Islet of Langerhans (tissue), 1 donor: ENCODE measurements at regions not wholly inside any gene's neighbourhood (a gene's known extent, or its start where the extent isn't known, plus 50 kb on each side); places are given as distances from the start of the nearest gene placed in this dataset.
"Not testable (repeated sequence)": the region's sequence is repeated elsewhere in the genome, so short reads cannot be mapped to it uniquely, and the experiment has no call there.

Experiments
- FAIRE-seq: peaks from one replicate; lab custom pipeline; 2011; peaks lifted over from hg19 to GRCh38; lab: Jason Lieb, UNC

GRCh38 chr10:30763918-30764317, 134.4 kb upstream of the LYZL2 start:
- no peak for FAIRE-seq

GRCh38 chr10:30762620-30763019, 133.1 kb upstream of the LYZL2 start:
- no peak for FAIRE-seq

DNA sequence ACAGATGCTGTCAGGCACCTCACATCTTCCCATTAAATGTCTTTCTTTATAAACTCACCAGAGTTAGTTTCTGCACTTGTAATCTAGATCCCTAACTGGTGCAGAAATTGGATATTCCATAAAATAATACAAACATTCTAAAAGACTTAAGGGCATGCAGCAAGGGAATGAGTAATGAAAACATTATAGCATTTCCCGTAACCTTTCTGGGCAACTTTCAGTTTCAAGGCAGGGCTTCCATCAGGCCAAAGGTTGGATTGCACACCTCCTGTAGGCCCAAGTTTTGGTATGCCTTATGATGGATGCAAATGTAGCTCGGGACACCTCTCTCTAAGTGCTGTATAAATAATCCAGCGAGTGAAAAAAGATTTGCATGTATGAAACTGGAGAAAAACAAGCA, 129.9 kb upstream of the LYZL2 start:
- no peak for FAIRE-seq

DNA sequence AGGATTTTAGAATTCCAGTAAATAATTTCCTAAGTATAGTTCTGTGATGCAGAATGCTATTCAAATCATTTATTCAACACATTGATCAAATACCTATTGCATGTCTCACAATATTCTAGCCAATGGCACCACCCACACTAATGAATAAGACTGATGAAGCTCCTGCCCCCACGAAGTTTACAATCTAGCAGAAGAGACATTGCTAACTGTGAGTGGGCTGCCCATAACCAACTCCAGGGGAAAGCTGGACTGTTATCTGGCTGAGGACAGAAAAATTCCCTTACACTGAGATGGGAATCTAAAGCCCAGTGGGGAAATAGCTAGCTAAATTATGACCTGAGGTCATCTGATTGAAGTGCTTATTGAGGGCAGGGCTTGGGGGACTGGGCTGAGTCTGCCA, 128.8 kb upstream of the LYZL2 start:
- FAIRE-seq, result no peak

DNA sequence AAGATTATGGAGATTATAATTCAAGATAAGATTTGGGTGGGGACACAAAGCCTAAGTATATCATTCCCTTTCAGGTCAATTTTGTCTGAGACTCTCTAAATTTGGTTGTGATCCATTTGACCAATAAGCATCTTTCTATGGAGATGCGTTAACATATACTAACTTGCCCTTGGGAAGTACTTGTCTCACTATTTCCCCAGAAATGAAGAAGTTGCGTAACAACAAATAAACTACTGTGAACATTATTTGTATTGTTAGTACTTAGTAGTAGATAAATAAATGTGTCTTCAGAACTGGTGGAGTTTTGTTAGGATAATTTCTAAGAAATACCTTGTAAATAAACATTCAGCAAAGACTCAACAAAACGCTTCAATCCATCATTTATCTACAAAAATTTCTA, 127.3 kb upstream of the LYZL2 start:
- FAIRE-seq, result no peak

DNA sequence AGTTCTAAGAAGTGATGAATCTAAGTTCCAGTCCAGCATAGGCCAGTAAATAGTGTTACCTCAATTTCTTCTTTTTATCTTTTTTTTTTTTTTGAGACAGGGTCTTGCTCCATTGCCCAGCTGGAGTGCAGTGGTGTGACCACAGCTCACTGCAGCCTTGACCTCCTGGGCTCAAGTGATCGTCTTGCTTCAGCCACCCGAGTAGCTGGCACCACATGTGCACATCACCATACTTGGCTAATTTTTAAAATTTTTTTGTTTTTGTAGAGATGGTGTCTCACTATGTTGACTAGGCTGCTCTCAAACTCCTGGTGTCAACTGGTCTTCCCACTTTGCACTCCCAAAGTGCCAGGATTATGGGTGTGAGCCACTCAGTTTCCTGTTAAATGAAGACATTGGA, 126.6 kb upstream of the LYZL2 start:
- no peak for FAIRE-seq

DNA sequence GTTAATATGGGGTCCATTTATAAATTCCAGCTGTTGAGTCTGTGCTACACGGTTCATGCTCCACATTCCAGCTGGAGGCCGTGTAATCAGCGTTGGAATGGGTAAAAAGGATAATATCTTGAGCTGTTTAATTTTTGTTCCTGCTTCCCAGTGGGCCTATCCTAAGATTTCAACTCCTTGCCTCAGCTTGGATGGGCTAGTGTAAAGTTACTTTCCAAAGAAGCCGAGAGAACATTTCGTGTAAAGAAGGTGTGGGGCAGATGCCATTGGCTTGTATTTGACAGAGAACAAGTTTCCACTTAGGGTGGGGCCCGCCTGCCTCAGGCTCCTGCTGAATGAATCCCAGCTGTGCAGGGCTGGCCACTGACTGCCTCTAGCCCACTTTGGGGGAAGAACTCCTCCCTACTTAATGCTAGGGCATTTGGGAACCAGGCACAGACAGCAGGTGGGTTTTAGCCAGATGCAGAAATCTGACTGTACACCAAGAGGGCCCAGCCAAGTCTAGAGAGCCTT, 125.9 kb upstream of the LYZL2 start:
- FAIRE-seq, result no peak

GRCh38 chr10:30752481-30752881, 122.9 kb upstream of the LYZL2 start:
- FAIRE-seq, result no peak

DNA sequence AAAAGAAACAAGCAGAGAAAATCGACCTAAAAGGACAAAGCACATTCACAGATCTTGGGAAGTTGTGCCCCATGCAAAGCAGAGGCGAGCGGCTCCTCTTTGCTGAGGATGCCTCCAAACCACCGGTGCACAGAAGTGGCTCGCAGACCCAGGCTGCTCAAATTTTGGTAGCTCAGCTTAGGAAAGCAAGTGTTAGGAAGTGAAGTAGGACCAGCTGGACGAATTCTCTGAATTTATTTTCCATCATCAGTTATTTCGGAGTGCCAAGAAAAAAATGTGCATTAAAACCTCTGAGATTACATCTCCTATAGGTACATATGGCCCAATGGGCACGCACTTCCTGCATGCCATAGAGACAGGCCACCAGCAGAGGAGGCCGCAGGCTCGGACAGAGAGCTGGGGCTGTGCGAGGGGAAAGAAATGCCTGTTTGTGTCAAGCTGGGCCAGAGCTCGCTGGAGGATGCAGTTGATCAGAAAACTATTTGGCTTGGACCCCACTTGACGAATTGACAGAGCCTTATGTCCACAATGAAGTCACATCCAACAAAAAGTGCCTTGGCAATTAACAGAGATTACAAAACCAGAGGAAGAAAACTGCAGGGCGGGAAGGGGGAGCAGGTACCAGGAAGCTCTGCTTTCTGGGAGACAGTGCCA, 122.3 kb upstream of the LYZL2 start:
- FAIRE-seq, result no peak

DNA sequence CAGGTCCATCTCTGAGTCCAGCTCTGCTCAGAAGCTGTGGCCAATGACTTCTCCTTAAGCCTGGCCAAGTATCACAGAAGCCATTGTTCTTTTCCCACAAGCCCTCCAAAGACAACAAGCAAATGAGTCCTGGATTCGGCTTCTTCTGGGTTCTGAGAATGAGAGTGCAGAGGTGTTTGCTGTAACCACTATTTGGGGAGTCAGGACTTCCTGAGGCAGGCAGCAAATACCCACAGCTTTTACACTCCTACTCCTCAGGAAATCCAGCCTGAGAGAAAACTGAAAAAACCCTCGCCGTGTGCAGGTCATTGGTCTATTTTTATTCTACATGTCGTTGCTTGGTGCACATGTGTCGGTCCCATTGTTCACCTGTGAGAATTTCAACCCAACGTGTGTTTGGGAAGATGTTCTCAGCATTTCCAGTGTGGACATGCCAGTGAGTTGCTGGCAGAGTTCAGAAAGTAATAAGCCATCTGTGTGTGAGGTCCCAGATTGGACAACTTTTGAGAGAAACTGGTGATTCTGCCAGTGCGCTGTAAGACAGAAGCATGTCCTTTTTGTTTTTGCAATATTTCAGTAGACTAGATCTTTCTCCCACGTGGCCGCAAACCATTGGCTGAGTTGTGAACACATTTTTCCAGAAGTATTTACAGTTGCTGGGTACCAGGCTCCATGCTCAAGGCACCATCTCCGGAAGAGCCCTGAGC, 121.6 kb upstream of the LYZL2 start:
- FAIRE-seq, result no peak

GRCh38 chr10:30749385-30749784, 119.8 kb upstream of the LYZL2 start:
- no peak for FAIRE-seq

DNA sequence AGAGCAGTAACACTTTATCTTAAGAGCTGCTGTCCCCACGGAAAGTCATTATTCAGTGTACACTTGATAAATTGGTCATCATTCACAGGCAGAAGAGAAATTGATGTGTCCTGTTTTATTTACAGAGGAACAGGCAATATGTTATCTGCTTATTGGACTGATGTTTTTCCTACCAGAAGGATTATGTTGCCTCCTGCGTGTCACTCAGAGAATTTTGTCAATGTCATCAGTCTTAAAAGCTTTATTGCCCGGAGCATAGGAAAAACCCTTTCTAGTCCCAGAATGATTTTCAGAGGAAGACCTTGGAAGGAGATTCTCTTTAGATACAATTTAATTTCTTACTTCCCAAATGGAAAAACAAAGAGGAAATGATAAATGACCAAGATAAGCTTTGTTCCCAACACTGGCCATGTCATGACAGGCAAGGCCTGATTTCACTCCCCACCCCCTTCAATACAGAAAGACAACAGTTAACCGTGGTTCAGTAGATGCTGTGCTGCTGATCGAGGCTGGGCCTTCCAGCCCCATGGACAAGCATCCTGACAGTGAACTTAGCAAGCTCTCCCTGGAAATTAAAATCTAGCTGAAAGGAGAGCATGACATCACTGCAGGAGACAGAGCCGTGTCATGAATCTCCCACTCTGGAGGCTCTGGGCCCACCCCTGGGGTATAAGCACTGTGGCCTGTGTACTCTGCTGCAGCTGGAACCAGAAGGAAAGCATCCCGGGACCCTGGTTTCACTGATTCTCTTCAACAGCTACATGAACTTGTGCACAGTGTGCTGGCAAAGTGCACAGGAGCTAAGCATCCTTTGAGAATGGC, 118.8 kb upstream of the LYZL2 start:
- FAIRE-seq, result no peak

DNA sequence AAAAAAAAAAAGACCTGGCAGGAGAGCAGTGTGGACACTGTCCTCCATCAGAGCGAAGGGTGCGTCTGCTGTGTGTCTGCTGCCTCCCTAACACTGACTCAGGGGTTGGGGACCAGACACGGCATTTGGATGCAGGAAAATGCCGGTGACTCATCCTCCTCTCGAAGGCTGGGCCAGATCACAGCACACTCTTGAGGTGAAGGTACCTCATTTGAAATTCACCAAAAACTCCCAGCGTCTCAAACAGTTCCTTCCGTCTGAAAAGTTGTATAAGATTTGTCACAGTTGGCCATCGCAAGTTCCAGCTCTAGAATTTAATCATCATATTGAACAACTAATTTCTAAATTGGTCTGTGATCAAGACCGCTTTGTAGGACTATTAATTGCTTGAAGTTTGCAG, 118.1 kb upstream of the LYZL2 start:
- no peak for FAIRE-seq

- FAIRE-seq, result no peak
Observed at GRCh38 chr10:30745953-30746352, 116.4 kb upstream of the LYZL2 start.

GRCh38 chr10:30744106-30744505, 114.6 kb upstream of the LYZL2 start:
- no peak for FAIRE-seq

DNA sequence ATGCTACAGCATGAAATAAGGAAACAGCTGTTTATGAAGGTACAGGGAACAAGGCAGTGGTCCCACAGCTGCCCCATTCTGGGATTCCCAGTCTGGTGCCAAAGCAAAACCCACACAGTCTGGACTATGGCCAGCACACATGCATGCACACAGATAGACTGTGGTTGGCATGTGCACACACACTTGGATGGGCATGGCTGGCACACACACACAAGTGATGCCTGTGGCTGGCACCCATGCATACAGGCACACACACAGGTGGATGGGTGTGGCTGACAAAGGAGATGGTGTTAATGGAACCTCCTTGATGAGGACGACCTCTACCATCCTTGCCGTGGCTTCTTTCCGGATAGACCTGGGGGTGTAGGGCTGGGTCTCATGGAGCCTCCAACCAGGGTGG, 114.0 kb upstream of the LYZL2 start:
- FAIRE-seq, result no peak

DNA sequence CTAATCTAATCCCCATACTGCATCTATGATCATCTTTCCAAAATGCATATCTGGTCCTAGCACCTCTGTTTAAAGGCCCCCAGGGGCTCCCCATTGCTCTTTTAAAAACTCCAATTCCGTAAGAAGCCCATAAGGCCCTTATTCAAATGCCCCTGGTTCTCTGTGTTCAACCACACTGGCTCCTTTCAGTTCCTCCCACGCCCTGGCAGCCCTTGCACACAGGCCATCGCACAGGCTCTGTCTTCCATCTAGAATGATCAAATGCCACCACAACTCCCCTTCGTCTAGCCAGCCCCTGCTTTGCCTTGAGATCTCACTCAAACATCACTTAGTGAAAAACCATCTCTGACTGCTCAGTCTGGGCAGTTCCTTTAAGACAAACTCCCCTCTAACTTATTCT, 112.9 kb upstream of the LYZL2 start:
- FAIRE-seq, result no peak

DNA sequence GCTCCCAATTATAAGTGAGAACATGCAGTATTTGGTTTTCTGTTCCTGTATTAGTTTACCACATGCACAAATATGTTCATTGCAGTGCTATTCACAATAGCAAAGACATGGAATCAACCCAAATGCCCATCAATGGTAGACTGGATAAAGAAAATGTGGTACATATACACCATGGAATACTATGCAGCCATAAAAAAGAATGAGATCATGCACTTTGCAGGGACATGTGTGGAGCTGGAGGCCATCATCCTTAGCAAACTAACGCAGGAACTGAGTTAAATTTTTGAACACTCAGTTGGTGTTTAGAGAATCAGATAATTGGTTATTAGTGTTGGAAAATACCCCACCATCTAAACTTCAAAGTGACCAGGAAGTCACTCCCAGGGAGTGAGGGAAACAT, 111.2 kb upstream of the LYZL2 start:
- not testable (repeated sequence) for FAIRE-seq

DNA sequence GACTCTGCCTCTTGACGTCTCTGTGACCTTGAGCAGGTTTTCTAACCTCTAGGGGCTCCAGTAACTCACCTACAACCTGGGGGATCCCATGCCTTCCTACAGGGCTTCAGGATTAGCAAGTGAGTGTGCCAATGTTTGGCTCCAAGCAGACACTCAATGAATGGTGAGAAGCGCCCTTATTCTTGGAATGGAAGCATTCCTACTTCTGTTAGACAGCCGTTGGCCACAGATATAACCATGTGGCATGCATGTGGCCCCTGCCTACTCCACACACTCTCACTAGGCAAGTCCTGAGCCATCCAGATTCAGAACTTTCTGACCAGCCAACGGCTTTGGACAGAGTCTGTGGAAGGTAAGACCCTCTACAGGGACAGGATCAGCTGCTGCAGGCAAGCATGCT, 108.9 kb upstream of the LYZL2 start:
- no peak for FAIRE-seq

DNA sequence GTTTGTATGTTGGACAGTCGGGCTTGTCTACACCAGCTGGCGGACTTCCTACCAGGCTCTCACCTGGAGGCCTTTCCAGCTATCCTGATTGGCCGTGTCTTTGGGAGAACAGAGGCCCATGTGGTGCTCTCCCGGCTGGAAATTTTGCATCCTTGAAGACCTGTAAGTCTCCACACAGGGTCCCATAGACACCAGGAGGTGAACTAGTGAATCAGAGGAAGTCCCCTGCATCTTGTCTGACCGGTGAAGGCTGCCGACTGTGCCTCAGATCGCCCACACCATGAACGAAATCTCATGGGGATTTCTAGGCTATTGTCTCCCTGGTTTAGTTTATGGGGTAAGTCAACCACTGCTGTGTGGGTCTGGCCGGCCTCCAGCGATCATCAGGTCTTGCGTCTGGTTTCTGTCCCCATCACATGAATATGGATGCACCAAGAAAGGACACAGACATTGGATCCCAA, 108.4 kb upstream of the LYZL2 start:
- FAIRE-seq, result no peak

GRCh38 chr10:30736685-30737232, 107.2 kb upstream of the LYZL2 start:
- FAIRE-seq, result no peak

DNA sequence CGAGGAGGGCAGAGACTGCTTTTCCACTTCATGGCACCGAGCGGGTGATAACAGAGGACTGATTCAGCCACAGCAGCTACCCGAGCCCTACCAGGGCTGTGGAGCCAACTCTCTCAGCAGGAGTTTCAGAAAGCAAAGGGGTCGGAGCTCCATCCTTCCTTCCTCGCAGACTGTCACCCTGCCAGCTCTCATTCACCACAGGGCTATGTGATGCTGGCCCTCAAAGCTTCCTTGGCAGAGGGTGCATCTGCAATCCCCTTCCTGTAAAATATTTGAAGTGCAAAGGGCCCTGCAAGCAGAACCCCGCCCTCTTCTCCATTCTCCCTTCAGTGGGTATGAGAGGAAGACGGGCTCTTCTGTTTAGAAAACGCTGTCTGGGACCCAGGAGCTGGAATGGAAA, 105.3 kb upstream of the LYZL2 start:
- FAIRE-seq, result no peak

DNA sequence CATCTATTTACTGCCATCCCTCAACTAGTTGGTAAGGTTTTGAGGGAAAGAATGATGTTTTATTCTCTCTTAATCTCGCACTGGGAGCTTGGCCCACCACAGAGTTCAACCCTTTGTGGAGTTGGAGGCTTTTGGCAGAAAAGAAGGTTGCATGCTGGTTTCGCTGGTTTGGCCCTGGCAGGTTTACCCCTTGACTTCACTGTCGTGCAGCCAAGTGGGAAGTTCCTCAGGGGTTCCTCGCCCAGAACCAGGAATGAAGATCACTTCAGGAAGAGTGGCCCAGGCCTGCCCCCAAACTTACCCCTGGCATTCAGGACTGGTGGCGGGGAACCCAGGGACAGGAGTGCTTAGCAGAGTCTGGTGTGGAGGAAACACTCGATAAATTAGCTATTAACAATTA, 103.1 kb upstream of the LYZL2 start:
- no peak for FAIRE-seq
